Right atrium auricular region (tissue), 2 donors: ENCODE measurements at regions not wholly inside any gene's neighbourhood (a gene's known extent, or its start where the extent isn't known, plus 50 kb on each side); places are given as distances from the start of the nearest gene placed in this dataset.

Source experiments
- DNase-seq: peaks from one replicate; pipeline ENCODE4 v3.0.0-alpha.2; 2019; ENCODE audit warnings: low spot score
- H3K27ac ChIP-seq, 2 donors: fragments of 200-600 bp; sonication (generic); 1 replicate in 1 of 2; 2 replicates in 1 of 2; pipeline ENCODE4 v1.5.1; 2016 to 2019
- H3K27me3 ChIP-seq, 2 donors: fragments of 200-600 bp; sonication (generic); one replicate each; pipeline versions ENCODE4 v1.5.1 to v1.6.0; 2017 to 2019
- H3K36me3 ChIP-seq: fragments of 200-600 bp; sonication (generic); one replicate; pipeline ENCODE4 v1.5.1; 2016
- H3K4me1 ChIP-seq, 2 donors: fragments of 200-600 bp; sonication (generic); one replicate each; pipeline versions ENCODE4 v1.5.1 to v1.6.0; 2017 to 2019
- H3K4me3 ChIP-seq, 2 donors: fragments of 200-600 bp; sonication (generic); 1 replicate in 1 of 2; 2 replicates in 1 of 2; pipeline ENCODE4 v1.5.1; 2017 to 2019; ENCODE audit warnings: mild to moderate bottlenecking in 1 of 2, moderate library complexity in 1 of 2
- H3K9me3 ChIP-seq, 2 donors: fragments of 200-600 bp; sonication (generic); one replicate each; pipeline ENCODE4 v1.5.1; 2019
- TF ChIP-seq, protein P1 (sequence below), 2 donors: fragments of 200-600 bp; sonication (generic); IDR thresholded peaks; one replicate each; pipeline ENCODE4 v1.5.1; 2019; ENCODE audit warnings: antibody characterized with exemption in 2 of 2

DNA sequence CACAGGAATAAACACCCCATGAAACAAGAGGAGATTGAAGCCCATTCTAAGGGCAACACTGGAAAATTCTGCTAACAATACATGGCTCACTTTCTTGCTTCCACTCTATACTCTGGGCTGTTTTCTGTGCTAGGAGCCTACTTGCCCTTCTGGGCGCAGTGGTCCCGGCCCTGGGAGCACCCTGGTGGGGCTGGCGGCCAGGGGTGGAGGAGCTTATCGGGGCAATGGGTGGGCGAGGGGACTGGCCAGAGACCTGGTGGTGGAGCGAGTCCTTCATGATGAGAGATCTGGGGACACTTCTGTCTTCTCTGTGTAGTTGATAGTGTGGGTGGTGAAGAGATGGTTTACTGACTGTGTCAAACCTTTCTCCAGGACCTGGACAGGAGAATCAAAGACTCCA lies 1128.5 kb downstream of the TBL1XR1 start:
- H3K36me3 ChIP-seq = no peaks in the 10 kb centered on the region
- no peaks in the 10 kb centered on the region for H3K4me1 ChIP-seq
- TF ChIP-seq, protein P1, sequence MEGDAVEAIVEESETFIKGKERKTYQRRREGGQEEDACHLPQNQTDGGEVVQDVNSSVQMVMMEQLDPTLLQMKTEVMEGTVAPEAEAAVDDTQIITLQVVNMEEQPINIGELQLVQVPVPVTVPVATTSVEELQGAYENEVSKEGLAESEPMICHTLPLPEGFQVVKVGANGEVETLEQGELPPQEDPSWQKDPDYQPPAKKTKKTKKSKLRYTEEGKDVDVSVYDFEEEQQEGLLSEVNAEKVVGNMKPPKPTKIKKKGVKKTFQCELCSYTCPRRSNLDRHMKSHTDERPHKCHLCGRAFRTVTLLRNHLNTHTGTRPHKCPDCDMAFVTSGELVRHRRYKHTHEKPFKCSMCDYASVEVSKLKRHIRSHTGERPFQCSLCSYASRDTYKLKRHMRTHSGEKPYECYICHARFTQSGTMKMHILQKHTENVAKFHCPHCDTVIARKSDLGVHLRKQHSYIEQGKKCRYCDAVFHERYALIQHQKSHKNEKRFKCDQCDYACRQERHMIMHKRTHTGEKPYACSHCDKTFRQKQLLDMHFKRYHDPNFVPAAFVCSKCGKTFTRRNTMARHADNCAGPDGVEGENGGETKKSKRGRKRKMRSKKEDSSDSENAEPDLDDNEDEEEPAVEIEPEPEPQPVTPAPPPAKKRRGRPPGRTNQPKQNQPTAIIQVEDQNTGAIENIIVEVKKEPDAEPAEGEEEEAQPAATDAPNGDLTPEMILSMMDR (IDR thresholded peaks at IDR 0.05) = no peak
- no peaks in the 10 kb centered on the region for H3K27me3 ChIP-seq
- no peak overlapping the region for H3K4me3 ChIP-seq
- no peak overlapping the region for H3K27ac ChIP-seq
- DNase-seq = no peak
- no peaks in the 10 kb centered on the region for H3K9me3 ChIP-seq

DNA sequence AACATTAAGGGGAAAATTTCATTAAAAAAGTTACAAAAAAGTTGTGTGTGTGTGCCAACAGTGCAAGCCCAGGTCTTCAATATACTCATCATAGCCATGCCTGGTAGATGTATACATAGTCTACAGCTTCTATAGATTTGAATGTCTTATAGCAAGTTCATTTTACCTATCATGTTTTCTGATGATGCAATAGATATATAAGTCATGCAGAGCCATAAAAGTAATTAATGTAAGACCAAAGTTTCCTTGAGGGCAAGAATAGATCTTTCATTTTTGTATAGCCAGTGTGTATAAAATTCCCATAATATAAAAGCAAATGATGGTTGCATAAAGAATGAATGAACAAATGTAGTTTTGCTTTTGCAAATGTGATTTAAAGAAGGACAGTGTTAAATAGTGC lies 1138.4 kb downstream of the TBL1XR1 start:
- DNase-seq = no peak

DNA sequence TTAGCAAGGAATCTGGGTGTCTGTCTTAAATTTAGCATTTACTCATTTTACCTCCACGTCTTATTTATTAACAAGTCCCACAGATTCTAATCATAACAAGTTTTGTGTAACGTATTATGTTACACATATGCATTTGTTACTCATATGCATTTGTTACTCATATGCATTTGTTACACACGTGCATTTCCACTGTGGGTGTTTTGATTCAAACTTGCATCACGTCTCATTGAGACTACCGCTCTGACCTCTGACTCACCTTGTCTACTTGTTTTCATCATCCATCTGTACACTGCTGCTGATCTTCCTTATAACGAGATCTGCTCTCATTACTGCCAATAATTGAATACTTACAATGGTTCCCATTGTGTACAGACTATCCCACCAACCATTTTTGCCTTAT lies 1141.4 kb downstream of the TBL1XR1 start:
- TF ChIP-seq, protein P1 (IDR thresholded peaks at IDR 0.05) = no peak
- no peaks in the 10 kb centered on the region for H3K4me1 ChIP-seq
- DNase-seq = no peak
- no peaks in the 10 kb centered on the region for H3K36me3 ChIP-seq
- no peaks in the 10 kb centered on the region for H3K9me3 ChIP-seq
- H3K4me3 ChIP-seq = no peak overlapping the region
- H3K27ac ChIP-seq = no peak overlapping the region
- no peaks in the 10 kb centered on the region for H3K27me3 ChIP-seq

More for the DNA sequence above, 1138.4 kb downstream of the TBL1XR1 start:
- H3K27ac ChIP-seq = no peak overlapping the region
- no peaks in the 10 kb centered on the region for H3K9me3 ChIP-seq
- H3K4me3 ChIP-seq = no peak overlapping the region
- H3K36me3 ChIP-seq = no peaks in the 10 kb centered on the region
- TF ChIP-seq, protein P1 (IDR thresholded peaks at IDR 0.05) = no peak
- H3K4me1 ChIP-seq = no peaks in the 10 kb centered on the region
- no peaks in the 10 kb centered on the region for H3K27me3 ChIP-seq

DNA sequence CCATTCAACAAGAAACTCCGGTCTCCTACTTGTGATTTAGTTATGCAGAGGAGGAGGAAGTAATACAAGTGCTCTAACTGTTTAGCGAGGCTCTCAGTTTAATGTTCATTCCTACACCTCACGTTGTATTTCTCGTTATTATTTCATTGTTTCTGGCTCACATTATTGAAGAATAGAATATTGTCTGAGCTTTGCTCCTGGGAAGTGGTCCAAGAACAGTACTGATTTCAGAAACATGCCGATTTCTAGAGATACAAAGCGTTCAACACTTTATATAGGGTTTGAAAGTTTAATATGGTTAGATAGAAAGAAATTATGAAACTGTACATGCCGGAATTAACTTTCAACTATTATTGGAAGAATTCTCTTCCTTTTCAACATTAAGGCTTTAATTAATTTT lies 1145.5 kb downstream of the TBL1XR1 start:
- H3K9me3 ChIP-seq = no peaks in the 10 kb centered on the region
- no peak overlapping the region for H3K27ac ChIP-seq
- H3K36me3 ChIP-seq = no peaks in the 10 kb centered on the region
- no peaks in the 10 kb centered on the region for H3K27me3 ChIP-seq
- no peak for DNase-seq
- no peaks in the 10 kb centered on the region for H3K4me1 ChIP-seq
- TF ChIP-seq, protein P1 (IDR thresholded peaks at IDR 0.05) = no peak
- no peak overlapping the region for H3K4me3 ChIP-seq

DNA sequence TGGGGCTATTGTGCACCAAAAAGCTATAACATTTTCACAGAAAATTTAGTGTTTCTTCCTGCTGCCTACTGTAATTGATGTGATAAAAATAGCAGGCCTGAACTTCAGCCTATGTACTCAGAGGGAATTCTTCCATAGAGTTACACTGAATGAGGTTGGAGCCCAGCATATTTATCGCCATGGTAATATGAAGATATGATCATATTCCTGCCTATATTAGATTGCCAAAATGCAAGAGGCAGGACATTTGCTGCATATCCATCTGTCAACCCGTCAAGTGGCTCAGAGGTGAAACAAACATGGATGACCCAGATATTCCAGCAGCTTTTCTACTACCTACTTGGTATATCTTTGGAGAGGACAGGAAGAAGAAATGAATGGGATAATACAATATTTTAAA lies 1150.6 kb downstream of the TBL1XR1 start:
- Histone ChIP-seq H3K27ac (no peak overlapping the region), H3K4me3 (no peak overlapping the region), H3K36me3 (no peaks in the 10 kb centered on the region), H3K4me1 (peaks cover 0 to 2% of the 10 kb centered on the region in 2 donors), H3K27me3 (no peaks in the 10 kb centered on the region), H3K9me3 (no peaks in the 10 kb centered on the region)
- TF ChIP-seq, protein P1 (IDR thresholded peaks at IDR 0.05) = no peak
- no peak for DNase-seq

DNA sequence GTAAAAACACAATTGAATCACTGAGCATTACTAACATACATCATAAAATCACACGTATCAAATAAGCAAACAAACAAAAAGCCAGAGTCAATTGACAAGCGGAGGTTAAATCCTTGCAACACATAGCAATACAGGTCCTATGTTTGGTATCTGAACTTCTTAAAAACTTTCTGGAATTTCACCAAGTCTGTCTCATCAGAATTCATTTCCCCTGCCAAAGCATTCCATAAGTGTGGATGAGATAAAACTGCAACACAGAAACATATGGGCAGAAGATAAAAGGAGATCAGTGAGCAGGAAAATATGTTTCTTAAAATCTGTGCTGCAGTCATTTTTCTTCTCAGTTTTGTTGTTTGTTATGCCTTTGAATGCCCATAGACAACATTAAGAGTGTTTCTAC lies 1155.5 kb downstream of the TBL1XR1 start:
- H3K27ac ChIP-seq = no peak overlapping the region
- no peaks in the 10 kb centered on the region for H3K36me3 ChIP-seq
- H3K27me3 ChIP-seq = no peaks in the 10 kb centered on the region
- TF ChIP-seq, protein P1 (IDR thresholded peaks at IDR 0.05) = no peak
- no peaks in the 10 kb centered on the region for H3K9me3 ChIP-seq
- peaks cover 0 to 6% of the 10 kb centered on the region in 2 donors for H3K4me1 ChIP-seq
- DNase-seq = no peak
- H3K4me3 ChIP-seq = no peak overlapping the region
